ENCODE measurements at regions not wholly inside any gene's neighbourhood (a gene's known extent, or its start where the extent isn't known, plus 50 kb on each side); places are given as distances from the start of the nearest gene placed in this dataset.

- WGBS, result 90% methylated on average over 3 of the region's 3 CpGs
- Histone ChIP-seq H3K9me3 (no peaks in the 10 kb centered on the region), H3K27me3 (no peaks in the 10 kb centered on the region), H3K27ac (no peak overlapping the region), H3K36me3 (no peaks in the 10 kb centered on the region), H3K4me1 (no peaks in the 10 kb centered on the region), H3K4me3 (no peak overlapping the region)
- TF ChIP-seq CTCF (IDR thresholded peaks at IDR 0.05) (no peak), POLR2A (IDR thresholded peaks at IDR 0.05) (no peak)
- DNase-seq (ENCODE audit: low spot score in 2 of 2), result no peak
These were observed 1044.0 kb upstream of the PIK3C3 start for GRCh38 chr18:40911041-40911440.

- H3K4me1 ChIP-seq, result no peaks in the 10 kb centered on the region
- WGBS, result 61% methylated on average over 2 of the region's 2 CpGs
- H3K27ac ChIP-seq, result no peak overlapping the region
- H3K27me3 ChIP-seq, result no peaks in the 10 kb centered on the region
- no peaks in the 10 kb centered on the region for H3K9me3 ChIP-seq
- no peaks in the 10 kb centered on the region for H3K36me3 ChIP-seq
- no peak overlapping the region for H3K4me3 ChIP-seq
- no peak for TF ChIP-seq POLR2AphosphoS5 (IDR thresholded peaks at IDR 0.05)
- DNase-seq (ENCODE audit: low spot score in 2 of 2), result no peak
These were observed 1047.2 kb upstream of the PIK3C3 start for GRCh38 chr18:40907842-40908241.

- WGBS, result 0% methylated on average over 1 of the region's 1 CpG
- H3K9me3 ChIP-seq, result no peaks in the 10 kb centered on the region
- TF ChIP-seq EP300 (IDR thresholded peaks at IDR 0.05) (no peak), POLR2A (IDR thresholded peaks at IDR 0.05) (no peak), CTCF (IDR thresholded peaks at IDR 0.05) (no peak), POLR2AphosphoS5 (IDR thresholded peaks at IDR 0.05) (no peak)
These were observed 1050.7 kb upstream of the PIK3C3 start for GRCh38 chr18:40904295-40904694.

GRCh38 chr18:40902436-40902835 lies 1052.6 kb upstream of the PIK3C3 start:
- Histone ChIP-seq H3K9me3 (no peaks in the 10 kb centered on the region), H3K36me3 (no peaks in the 10 kb centered on the region), H3K4me1 (no peaks in the 10 kb centered on the region), H3K4me3 (no peak overlapping the region), H3K27ac (no peak overlapping the region), H3K27me3 (no peaks in the 10 kb centered on the region)
- no peak for DNase-seq (ENCODE audit: low spot score in 2 of 2)
- TF ChIP-seq EP300 (IDR thresholded peaks at IDR 0.05) (no peak), POLR2AphosphoS5 (IDR thresholded peaks at IDR 0.05) (no peak), POLR2A (IDR thresholded peaks at IDR 0.05) (no peak), CTCF (IDR thresholded peaks at IDR 0.05) (no peak)
- 82% methylated on average over 2 of the region's 2 CpGs for WGBS

More at GRCh38 chr18:40904295-40904694, 1050.7 kb upstream of the PIK3C3 start:
- Histone ChIP-seq H3K4me3 (no peak overlapping the region), H3K27ac (no peak overlapping the region), H3K27me3 (no peaks in the 10 kb centered on the region), H3K4me1 (no peaks in the 10 kb centered on the region), H3K36me3 (no peaks in the 10 kb centered on the region)
- DNase-seq (ENCODE audit: low spot score in 2 of 2), result no peak

- Histone ChIP-seq H3K9me3 (no peaks in the 10 kb centered on the region), H3K4me3 (no peak overlapping the region), H3K36me3 (no peaks in the 10 kb centered on the region), H3K27me3 (no peaks in the 10 kb centered on the region), H3K27ac (no peak overlapping the region), H3K4me1 (no peaks in the 10 kb centered on the region)
- no peak for DNase-seq (ENCODE audit: low spot score in 2 of 2)
- TF ChIP-seq POLR2AphosphoS5 (IDR thresholded peaks at IDR 0.05) (no peak), EP300 (IDR thresholded peaks at IDR 0.05) (no peak), POLR2A (IDR thresholded peaks at IDR 0.05) (no peak), CTCF (IDR thresholded peaks at IDR 0.05) (no peak)
- 71% methylated on average over 3 of the region's 3 CpGs for WGBS
These were observed 1057.2 kb upstream of the PIK3C3 start for GRCh38 chr18:40897884-40898283.

- no peak for DNase-seq (ENCODE audit: low spot score in 2 of 2)
These were observed 1071.8 kb upstream of the PIK3C3 start for GRCh38 chr18:40883271-40883670.

More at GRCh38 chr18:40883271-40883670, 1071.8 kb upstream of the PIK3C3 start:
- Histone ChIP-seq H3K27ac (no peak overlapping the region), H3K4me1 (no peaks in the 10 kb centered on the region), H3K36me3 (no peaks in the 10 kb centered on the region), H3K4me3 (no peak overlapping the region), H3K27me3 (no peaks in the 10 kb centered on the region), H3K9me3 (no peaks in the 10 kb centered on the region)
- TF ChIP-seq EP300 (IDR thresholded peaks at IDR 0.05) (no peak), POLR2A (IDR thresholded peaks at IDR 0.05) (no peak), CTCF (IDR thresholded peaks at IDR 0.05) (no peak)
- WGBS, result 76% methylated on average over 4 of the region's 4 CpGs
